HG02870 (cell line): ENCODE measurements at regions not wholly inside any gene's neighbourhood (a gene's known extent, or its start where the extent isn't known, plus 50 kb on each side); places are given as distances from the start of the nearest gene placed in this dataset.

Source experiments
- ATAC-seq: cut with Tn5 transposase; IDR thresholded peaks from one replicate; pipeline ENCODE4 v1.9.1; 2021; ENCODE audit warnings: mild to moderate bottlenecking, moderate library complexity; ENCODE audit not compliant: unreplicated experiment

GRCh38 chr22:48678171-48679135 lies 1149.2 kb downstream of the BRD1 start:
- no peak for ATAC-seq

GRCh38 chr22:48677621-48678020 lies 1150.1 kb downstream of the BRD1 start:
- no peak for ATAC-seq

GRCh38 chr22:48677168-48677520 lies 1150.5 kb downstream of the BRD1 start:
- ATAC-seq = no peak

GRCh38 chr22:48676266-48677167 lies 1151.2 kb downstream of the BRD1 start:
- no peak for ATAC-seq

DNA sequence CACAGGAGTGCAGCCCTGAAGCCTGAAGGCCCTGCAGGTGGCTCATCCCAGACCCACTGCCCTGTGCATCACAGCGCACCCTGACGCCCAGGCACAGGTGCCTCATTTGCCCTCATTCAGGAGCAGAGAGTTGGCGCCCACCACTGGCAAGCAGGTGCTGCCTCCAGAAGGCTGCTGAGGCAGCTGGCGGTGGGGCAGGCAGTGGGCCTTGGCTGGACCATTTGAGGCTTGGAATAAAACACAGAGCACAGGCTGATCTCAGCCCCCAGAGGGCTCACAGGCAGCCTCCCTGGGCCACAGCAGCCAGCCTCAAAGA lies 1151.9 kb downstream of the BRD1 start:
- no peak for ATAC-seq

- no peak for ATAC-seq
Measured at GRCh38 chr22:48675141-48675829, 1152.4 kb downstream of the BRD1 start.

DNA sequence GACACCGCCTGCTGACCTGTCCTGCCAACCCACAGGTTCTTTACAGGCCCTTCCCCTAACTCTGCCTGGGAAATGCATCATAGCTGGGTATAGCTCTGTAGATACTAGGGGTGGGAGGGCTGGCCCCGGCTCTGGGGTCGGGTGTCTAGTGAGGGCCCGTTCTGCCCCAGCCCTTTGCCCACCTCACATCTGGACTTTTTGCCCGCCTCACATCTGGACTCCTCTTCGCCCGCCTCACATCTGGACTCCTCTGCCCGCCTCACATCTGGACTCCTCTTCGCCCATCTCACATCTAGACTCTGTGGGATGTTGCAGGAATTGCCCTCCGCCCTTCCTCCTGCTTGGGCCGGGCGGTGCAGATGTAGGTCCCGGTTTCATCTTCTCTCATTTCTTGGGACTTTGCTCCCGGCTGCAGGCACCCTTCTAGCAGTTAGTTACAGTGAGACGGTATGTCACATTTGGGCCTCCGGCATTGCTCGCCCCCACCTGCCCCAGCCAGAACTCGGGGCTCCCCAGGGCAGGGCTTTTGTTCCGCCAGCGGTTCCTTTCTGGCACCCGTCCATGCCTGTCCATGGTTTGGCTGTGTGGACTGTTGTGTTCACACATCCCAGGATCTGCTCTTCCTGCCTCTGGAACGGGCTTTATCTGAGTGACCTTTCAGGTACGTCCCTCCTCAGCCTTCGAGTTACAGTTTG lies 1153.7 kb downstream of the BRD1 start:
- ATAC-seq = no peak

- no peak for ATAC-seq
Measured at GRCh38 chr22:48672387-48672786, 1155.3 kb downstream of the BRD1 start.

- no peak for ATAC-seq
Measured at GRCh38 chr22:48670731-48671130, 1156.9 kb downstream of the BRD1 start.

DNA sequence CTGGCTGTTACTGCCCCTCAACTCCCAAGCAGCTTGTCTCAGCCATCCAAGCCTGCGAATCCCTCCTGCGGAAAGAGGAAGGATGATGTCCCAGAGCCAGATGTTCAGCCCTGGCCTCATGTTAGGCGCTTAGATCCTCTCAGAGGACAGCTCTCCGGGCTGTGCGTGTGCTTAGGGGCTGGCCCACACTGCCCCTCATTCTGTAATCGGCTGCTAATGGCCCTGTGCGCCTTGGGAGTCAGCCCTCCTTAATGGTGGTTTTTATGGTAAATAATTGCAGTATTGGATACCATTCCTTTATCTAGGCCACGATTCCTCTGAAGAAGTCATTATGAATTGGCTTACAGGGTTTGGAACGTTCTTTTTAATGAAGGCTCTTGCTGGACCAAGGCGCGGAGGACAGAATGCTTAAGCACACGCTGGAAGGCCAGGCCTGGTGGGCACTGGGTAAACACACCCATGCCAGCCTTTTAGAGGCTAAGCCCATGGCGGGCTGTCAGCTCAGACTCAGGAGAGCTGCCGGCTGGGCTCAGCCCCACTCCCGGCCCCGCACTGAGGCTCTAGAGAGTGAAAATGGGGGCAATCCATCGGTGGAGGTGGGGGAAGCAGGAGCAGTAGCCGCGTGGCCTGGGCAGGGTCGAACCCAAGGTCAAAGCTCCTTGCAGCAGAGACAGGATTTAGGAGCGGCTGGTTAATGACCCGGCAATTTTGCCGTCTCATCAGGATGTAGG lies 1157.5 kb downstream of the BRD1 start:
- no peak for ATAC-seq

- ATAC-seq = no peak
Measured at GRCh38 chr22:48669226-48669625, 1158.4 kb downstream of the BRD1 start.

DNA sequence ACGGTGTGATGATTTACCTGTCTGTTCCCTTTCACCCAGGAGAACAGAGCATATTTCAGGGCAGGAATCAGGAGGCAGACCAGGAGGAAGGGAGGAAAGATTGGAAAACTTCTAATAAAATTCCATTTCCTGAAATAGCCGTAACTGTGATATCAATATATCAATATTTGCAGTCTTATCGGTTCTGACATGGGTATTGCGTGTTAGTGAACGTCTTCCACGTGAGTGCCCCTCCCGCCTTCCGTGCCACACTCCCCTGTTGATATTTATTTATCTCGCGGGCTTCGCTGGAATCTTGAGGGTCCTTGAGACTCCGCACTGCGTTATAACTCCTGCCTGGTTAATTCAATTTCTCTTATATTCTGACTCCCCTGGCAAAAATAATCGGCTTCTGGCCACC lies 1160.4 kb downstream of the BRD1 start:
- no peak for ATAC-seq

GRCh38 chr22:48666620-48667019 lies 1161.1 kb downstream of the BRD1 start:
- no peak for ATAC-seq

GRCh38 chr22:48665311-48665995 lies 1162.2 kb downstream of the BRD1 start:
- no peak for ATAC-seq

DNA sequence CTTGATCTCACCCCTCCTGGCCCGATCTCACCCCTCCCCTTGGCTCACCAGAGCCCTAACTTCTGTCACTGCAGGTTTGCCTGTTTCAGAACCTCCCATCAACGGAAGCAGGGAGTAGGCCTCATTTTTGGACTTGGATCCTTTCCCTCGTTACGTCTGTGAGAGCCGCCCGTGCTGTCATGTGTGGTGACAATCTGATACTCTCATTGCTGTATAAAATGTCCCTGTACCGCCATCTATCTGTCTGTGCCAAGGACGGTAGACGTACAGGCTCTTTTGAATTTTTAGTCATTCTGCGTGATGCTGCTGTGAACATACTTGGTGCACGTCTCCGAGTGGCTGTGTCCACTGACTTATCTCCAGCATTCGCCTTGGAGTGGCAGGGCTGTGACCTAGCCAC lies 1163.1 kb downstream of the BRD1 start:
- ATAC-seq = no peak

- no peak for ATAC-seq
Measured at GRCh38 chr22:48663297-48663696, 1164.4 kb downstream of the BRD1 start.

GRCh38 chr22:48662476-48663135 lies 1165.1 kb downstream of the BRD1 start:
- ATAC-seq = no peak

GRCh38 chr22:48661984-48662383 lies 1165.7 kb downstream of the BRD1 start:
- no peak for ATAC-seq
